ENCODE measurements at regions not wholly inside any gene's neighbourhood (a gene's known extent, or its start where the extent isn't known, plus 50 kb on each side); places are given as distances from the start of the nearest gene placed in this dataset.

DNA sequence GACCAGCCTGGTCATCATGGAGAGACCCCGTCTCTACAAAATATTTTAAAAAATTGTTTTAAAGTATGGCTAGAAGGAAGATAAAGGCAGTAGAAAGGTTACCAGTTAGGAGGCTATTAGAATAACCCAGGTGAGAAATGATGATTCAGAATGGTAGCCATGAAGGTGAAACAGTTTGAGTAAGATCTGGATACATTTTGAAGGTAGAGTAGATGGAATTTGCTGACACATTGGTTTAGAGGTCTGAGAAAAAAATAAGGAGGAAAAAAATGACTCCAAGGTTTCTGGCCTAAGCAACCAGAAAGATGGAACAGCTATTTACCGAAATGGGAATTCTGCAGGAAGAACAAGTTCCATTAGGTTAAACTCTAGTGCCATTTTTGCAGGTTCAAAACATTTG lies 167.9 kb upstream of the TAB2 start:
- no peak for DNase-seq (ENCODE audit: low read depth in 2 of 2)

GRCh38 chr6:149150301-149150700 lies 167.2 kb upstream of the TAB2 start:
- DNase-seq (ENCODE audit: low read depth in 2 of 2) = no peak

- DNase-seq (ENCODE audit: low read depth in 2 of 2) = no peak
Measured at GRCh38 chr6:149150801-149151398, 166.6 kb upstream of the TAB2 start.

GRCh38 chr6:149152521-149152920 lies 165.0 kb upstream of the TAB2 start:
- DNase-seq (ENCODE audit: low read depth in 2 of 2) = no peak

DNA sequence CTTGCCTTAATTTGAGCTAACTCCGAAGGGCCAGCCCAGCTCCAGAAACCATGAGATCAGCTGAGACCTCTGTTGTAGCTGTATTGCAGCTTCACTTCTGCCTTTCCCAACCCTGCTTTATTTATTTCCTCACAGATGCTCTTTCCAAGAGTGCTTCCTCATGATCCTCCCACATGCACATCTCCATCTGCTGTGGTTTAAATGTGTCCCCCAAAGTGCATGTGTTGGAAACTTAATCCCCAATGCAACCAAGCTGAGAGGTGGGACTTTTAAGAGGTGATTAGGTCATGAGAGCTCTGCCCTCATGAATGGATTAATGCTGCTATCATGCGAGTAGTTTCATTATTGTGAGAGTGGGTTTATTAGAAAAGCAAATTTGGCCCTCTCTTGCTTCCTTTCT lies 164.4 kb upstream of the TAB2 start:
- no peak for DNase-seq (ENCODE audit: low read depth in 2 of 2)

DNA sequence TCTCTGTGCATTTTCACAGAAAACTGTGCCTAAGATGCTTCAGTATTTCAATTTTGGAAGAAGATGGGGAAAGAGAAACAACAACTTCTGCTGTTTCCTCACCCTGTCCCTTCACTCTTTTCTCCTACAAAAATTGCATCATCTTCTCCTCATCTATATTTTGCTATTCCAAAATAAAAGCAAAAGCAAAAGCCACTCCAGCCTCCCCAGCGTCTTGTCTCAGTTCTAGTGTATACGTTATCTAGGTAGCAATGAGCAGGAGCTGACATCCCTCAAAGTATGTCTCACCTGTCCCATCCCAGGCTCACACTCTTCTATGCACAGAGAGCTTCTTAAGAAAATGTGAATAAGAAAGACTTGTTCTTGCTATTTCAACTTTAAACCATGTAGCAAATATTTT lies 163.8 kb upstream of the TAB2 start:
- DNase-seq (ENCODE audit: low read depth in 2 of 2) = no peak

- no peak for DNase-seq (ENCODE audit: low read depth in 2 of 2)
Measured at GRCh38 chr6:149154261-149154821, 163.2 kb upstream of the TAB2 start.

- DNase-seq (ENCODE audit: low read depth in 2 of 2) = no peak
Measured at GRCh38 chr6:149157126-149157525, 160.4 kb upstream of the TAB2 start.

DNA sequence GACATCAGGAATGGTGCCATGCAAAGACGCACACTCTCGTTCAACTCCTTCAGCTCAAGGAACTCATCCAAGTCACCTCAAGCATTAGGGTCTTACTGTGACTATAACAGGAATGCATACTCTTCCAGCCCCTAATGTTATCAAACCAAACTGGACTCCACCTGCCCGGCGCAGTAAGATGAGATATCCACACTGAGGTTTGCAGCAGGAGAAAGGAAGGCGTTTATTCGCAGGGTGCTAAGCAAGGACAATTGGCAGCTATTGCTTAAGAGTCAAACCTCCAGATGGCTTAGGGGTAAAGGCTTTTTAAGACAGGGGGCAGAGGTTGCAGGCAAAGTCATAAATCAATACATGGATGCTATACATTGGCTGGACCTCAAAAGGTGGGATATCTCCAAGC lies 159.4 kb upstream of the TAB2 start:
- DNase-seq (ENCODE audit: low read depth in 2 of 2) = no peak

- DNase-seq (ENCODE audit: low read depth in 2 of 2) = no peak
Measured at GRCh38 chr6:149160943-149161342, 156.6 kb upstream of the TAB2 start.

- no peak for DNase-seq (ENCODE audit: low read depth in 2 of 2)
Measured at GRCh38 chr6:149162924-149163323, 154.6 kb upstream of the TAB2 start.

DNA sequence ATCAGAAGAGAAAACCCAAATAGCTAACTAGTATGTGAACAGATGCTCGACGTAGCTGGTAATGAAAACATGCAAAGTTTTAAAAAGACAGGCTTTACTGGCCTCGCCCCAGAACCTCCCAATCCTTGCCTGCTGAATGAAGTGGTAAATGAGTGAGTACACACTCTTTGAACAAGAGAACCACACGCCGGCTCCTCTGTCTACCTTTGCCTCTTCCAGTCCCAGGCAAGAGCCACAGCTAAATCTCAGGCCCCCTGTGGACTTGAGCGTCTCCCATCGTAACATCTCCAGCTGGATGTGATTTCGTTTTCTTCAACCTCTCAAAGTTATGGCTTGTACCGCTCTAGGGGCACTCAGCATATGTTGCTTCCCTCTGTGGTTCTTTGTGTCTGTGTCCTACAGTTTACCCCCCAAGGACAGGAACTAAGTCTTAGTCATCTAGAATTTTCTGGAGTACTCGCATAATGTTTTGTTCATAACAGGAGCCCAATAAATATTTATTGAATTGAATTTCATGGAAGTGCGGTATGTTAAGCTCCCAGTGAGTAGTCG lies 153.2 kb upstream of the TAB2 start:
- no peak for DNase-seq (ENCODE audit: low read depth in 2 of 2)

- DNase-seq (ENCODE audit: low read depth in 2 of 2) = no peak
Measured at GRCh38 chr6:149166336-149166735, 151.2 kb upstream of the TAB2 start.

DNA sequence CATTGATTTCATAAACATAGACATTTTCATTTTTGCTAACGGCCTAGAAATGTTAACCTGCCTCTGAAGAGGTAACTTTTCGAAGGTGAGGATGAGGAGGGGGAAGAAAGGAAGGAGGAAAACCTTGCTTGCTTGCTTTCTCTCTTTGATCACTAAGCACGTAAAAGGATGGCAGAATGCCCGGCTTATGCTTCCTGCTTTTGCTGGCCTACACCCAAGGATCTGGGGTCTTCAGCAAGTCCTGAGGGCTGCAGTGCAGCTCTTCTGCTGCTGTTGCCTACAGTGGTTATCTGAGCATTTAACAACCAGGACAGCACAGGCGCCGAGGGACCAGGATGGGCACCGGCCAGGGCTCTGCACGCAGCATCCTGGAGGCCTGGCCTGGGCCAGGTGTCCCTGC lies 150.8 kb upstream of the TAB2 start:
- no peak for DNase-seq (ENCODE audit: low read depth in 2 of 2)

GRCh38 chr6:149168968-149169367 lies 148.5 kb upstream of the TAB2 start:
- no peak for DNase-seq (ENCODE audit: low read depth in 2 of 2)

- DNase-seq (ENCODE audit: low read depth in 2 of 2) = no peak
Measured at GRCh38 chr6:149169761-149170511, 147.6 kb upstream of the TAB2 start.

DNA sequence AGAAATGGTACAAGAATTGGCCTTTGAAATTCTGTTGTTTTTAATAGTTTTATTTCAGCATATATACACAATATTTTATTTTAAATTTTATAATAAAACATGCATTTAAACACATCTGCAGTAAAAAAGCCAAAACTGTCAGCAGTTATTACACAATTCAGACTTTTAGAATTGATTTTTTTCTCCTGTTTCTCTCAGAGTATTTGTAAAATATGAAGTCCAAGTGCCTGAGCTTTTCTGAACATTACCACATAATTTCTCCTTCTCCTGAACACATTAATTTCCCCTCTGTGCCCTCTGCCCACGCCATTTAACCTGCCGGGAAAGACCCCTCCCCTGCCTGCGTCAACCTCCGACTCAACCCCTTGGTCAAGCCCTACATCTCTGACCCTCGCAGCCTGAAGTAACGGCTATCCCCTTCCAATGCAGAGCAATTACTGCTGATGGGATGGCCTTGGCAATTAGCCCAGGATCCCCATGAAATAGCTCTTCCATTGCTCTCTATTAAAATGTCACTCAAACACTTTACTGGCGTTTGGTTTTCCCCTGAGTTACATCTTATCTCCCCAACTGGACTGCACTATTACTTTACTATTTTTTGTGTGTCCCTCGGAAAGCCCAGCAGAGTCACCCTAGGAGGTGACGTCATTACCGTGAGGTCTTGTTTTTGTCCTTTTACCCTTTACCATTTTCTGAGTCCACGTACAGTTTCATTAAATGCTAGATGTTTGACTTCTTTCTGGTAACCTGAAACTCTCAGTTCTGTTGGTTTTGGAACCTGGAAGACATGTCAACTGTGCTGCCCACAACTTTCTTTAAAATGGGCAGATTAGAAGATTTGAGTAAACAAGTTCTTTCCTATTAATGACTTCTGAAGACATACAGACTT lies 146.7 kb upstream of the TAB2 start:
- no peak for DNase-seq (ENCODE audit: low read depth in 2 of 2)

GRCh38 chr6:149173222-149173621 lies 144.3 kb upstream of the TAB2 start:
- DNase-seq (ENCODE audit: low read depth in 2 of 2) = no peak

GRCh38 chr6:149174962-149175361 lies 142.6 kb upstream of the TAB2 start:
- no peak for DNase-seq (ENCODE audit: low read depth in 2 of 2)

DNA sequence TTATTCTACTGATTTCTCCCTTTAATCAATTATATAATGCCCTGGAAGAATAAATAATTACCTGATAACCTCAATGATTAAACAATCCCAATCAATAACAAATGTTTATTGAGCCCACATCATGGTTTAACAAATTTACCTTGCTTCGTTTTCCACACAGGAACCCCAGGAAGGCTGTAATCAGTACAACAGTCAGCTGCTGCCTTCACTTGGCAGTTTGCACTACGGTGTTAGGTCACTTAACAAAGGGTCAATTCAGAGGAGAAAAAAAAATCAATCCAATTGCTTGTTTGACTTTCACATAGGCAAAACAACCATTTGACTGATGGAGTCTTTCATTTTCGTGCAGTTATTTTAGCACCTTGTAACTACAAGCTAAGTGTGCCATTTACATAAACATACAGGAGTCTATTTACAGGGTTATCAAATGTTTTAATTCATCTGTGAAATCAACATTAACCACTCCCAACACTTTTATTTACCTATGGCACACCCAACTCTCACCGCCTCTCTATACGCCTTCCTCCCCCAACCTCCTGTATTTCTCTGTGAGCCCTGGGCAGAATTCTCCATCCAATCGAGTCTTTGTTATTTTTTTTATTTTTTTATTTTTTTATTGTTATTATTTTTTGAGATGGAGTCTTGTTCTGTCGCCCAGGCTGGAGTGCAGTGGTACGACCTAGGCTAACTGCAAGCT lies 140.4 kb upstream of the TAB2 start:
- no peak for DNase-seq (ENCODE audit: low read depth in 2 of 2)

- no peak for DNase-seq (ENCODE audit: low read depth in 2 of 2)
Measured at GRCh38 chr6:149179431-149179830, 138.1 kb upstream of the TAB2 start.

DNA sequence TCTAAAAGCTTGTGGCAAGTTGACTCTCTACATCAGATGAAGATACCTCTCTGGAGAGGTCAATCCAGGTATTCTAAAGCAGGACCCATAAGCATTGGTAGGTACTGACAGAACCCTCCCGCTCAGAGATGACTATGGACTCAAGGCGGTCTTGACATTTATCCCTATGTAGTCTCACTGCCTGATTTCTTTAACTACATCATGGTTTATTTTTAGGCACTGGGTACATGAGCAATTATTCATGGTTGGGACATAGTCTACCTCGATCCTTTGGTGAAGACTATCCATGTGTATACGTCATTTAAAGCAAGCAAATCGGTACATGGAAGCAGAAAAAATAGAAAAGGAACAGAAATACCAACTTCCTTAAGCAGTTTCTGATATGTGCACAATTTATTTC lies 136.2 kb upstream of the TAB2 start:
- no peak for DNase-seq (ENCODE audit: low read depth in 2 of 2)

Measured in stimulated activated CD8-positive, alpha-beta memory T cell treated with anti-CD3 and anti-CD28 coated beads, Interleukin-15, amount 100 ng/mL, for 4 hours (primary cell).